Osteocyte (in vitro differentiated cells): ENCODE measurements at regions not wholly inside any gene's neighbourhood (a gene's known extent, or its start where the extent isn't known, plus 50 kb on each side); places are given as distances from the start of the nearest gene placed in this dataset.

ENCODE experiments used
- DNase-seq: peaks from one replicate; pipeline ENCODE4 v3.0.0; 2021; ENCODE audit warnings: mixed read lengths; ENCODE audit not compliant: unreplicated experiment; ENCODE audit errors: extremely low spot score
- H3K27ac Mint-ChIP-seq: one replicate; pipeline ENCODE4 v1.8.0; 2021; ENCODE audit warnings: mild to moderate bottlenecking, mixed read lengths; ENCODE audit not compliant: unreplicated experiment
- H3K27me3 Mint-ChIP-seq: one replicate; pipeline ENCODE4 v1.8.0; 2021; ENCODE audit warnings: mixed read lengths; ENCODE audit not compliant: unreplicated experiment
- H3K36me3 Mint-ChIP-seq: one replicate; pipeline ENCODE4 v1.8.0; 2021; ENCODE audit warnings: mixed read lengths; ENCODE audit not compliant: unreplicated experiment
- H3K4me1 Mint-ChIP-seq: one replicate; pipeline ENCODE4 v1.8.0; 2021; ENCODE audit warnings: mixed read lengths; ENCODE audit not compliant: unreplicated experiment
- H3K4me3 Mint-ChIP-seq: one replicate; pipeline ENCODE4 v1.8.0; 2021; ENCODE audit warnings: mild to moderate bottlenecking, moderate library complexity, mixed read lengths; ENCODE audit not compliant: unreplicated experiment
- H3K9me3 Mint-ChIP-seq: one replicate; pipeline ENCODE4 v1.8.0; 2021; ENCODE audit warnings: mixed read lengths; ENCODE audit not compliant: unreplicated experiment
- TF ChIP-seq, protein P1 (sequence below): fragments of 200-600 bp; sonication (generic); IDR thresholded peaks from 2 replicates; pipeline ENCODE4 v1.5.0; 2021; ENCODE audit warnings: antibody characterized with exemption, mild to moderate bottlenecking, moderate library complexity

- Mint-ChIP-seq H3K27ac (no peak overlapping the region), H3K4me3 (no peak overlapping the region), H3K36me3 (peaks cover 9% of the 10 kb centered on the region), H3K4me1 (peaks cover 9% of the 10 kb centered on the region), H3K9me3 (peaks cover 22% of the 10 kb centered on the region), H3K27me3 (no peaks in the 10 kb centered on the region)
- TF ChIP-seq, protein P1, sequence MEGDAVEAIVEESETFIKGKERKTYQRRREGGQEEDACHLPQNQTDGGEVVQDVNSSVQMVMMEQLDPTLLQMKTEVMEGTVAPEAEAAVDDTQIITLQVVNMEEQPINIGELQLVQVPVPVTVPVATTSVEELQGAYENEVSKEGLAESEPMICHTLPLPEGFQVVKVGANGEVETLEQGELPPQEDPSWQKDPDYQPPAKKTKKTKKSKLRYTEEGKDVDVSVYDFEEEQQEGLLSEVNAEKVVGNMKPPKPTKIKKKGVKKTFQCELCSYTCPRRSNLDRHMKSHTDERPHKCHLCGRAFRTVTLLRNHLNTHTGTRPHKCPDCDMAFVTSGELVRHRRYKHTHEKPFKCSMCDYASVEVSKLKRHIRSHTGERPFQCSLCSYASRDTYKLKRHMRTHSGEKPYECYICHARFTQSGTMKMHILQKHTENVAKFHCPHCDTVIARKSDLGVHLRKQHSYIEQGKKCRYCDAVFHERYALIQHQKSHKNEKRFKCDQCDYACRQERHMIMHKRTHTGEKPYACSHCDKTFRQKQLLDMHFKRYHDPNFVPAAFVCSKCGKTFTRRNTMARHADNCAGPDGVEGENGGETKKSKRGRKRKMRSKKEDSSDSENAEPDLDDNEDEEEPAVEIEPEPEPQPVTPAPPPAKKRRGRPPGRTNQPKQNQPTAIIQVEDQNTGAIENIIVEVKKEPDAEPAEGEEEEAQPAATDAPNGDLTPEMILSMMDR: no peak
- no peak for DNase-seq
Observed at GRCh38 chr11:130712480-130712879, 203.8 kb downstream of the SNX19 start.

DNA sequence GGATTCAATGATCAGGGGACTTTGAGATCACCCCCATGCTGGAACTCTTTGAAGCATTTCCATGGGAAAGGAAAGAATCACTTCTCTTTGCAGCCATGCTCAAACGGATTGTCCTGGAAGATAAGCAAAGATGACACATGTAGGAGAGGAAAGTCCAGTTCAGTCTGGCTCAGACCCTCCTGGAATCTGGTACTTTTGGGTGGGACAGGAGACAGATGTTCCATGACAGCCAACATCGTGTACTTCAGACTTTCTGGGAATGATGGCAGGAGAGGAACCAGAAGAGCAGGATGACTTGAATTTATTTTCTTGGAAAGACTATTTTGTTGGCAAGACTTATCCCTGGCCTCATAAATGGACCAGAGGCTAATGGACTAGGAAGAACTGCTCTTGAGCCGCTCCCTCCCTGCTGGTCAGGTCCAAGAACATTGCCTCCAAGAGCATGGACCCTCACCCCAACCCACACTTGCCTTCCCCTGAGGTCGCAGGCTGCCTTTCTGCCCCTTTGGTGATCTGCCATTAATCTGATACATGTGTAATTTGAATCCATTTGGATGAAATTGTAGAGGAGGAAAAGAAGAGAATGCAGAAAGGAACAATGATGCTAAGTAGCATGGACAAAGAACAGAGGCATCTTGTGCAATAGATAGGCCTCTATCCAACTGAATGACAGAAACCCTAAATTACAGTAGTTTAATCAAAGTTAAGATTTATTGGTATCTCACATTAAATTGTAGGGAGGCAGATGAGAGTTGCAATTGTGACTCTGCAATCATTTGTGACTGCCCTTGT is 201.0 kb downstream of the SNX19 start:
- H3K4me1 Mint-ChIP-seq: peaks cover 33% of the 10 kb centered on the region
- no peaks in the 10 kb centered on the region for H3K36me3 Mint-ChIP-seq
- H3K9me3 Mint-ChIP-seq: no peaks in the 10 kb centered on the region
- no peaks in the 10 kb centered on the region for H3K27me3 Mint-ChIP-seq
- TF ChIP-seq, protein P1: no peak
- no peak overlapping the region for H3K27ac Mint-ChIP-seq
- DNase-seq: peak; percentile 44
- H3K4me3 Mint-ChIP-seq: no peak overlapping the region

DNA sequence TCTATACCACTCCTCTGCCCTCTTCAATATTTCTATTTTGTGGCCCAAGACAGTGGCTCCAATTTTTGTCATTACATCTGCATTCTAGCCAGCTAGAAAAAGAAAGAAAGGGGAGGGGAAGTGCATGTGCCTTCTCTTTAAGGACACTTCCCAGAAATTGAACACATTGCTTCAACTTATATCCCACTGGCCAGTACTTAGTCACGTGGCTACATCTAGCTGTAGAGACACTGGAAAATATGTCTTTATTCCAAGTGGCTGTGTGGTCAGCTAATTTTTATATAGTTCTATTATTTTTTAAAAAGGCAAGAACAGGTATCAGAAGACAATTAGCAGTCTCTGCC is 200.4 kb downstream of the SNX19 start:
- Mint-ChIP-seq H3K4me3 (no peak overlapping the region), H3K4me1 (peaks cover 38% of the 10 kb centered on the region), H3K9me3 (no peaks in the 10 kb centered on the region), H3K27ac (no peak overlapping the region), H3K27me3 (no peaks in the 10 kb centered on the region), H3K36me3 (peaks cover 2% of the 10 kb centered on the region)
- no peak for DNase-seq
- TF ChIP-seq, protein P1: no peak

DNA sequence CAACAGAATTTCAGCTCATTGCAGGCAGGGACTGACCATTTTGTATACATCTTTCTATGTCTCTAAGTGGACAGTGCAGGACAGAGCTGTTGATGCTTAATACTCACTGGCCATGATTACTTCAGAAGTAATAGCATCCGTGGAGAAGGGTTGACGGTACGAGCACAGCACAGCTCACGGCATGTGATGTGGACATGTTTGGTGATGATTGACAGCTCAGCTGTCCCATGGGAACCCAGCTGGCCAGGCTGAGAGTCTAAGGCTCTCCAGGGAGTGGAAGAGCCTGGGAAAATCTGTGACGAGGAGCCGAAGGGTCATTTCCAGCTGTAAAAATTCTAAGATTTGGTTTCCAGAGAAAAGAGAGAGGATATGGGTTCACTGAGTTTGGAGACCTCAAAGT is 198.2 kb downstream of the SNX19 start:
- TF ChIP-seq, protein P1: no peak
- Mint-ChIP-seq H3K9me3 (no peaks in the 10 kb centered on the region), H3K27me3 (no peaks in the 10 kb centered on the region), H3K27ac (peak overlapping the region; percentile 89), H3K4me1 (peaks cover 43% of the 10 kb centered on the region), H3K4me3 (no peak overlapping the region), H3K36me3 (peaks cover 2% of the 10 kb centered on the region)
- DNase-seq: peak; percentile 86

DNA sequence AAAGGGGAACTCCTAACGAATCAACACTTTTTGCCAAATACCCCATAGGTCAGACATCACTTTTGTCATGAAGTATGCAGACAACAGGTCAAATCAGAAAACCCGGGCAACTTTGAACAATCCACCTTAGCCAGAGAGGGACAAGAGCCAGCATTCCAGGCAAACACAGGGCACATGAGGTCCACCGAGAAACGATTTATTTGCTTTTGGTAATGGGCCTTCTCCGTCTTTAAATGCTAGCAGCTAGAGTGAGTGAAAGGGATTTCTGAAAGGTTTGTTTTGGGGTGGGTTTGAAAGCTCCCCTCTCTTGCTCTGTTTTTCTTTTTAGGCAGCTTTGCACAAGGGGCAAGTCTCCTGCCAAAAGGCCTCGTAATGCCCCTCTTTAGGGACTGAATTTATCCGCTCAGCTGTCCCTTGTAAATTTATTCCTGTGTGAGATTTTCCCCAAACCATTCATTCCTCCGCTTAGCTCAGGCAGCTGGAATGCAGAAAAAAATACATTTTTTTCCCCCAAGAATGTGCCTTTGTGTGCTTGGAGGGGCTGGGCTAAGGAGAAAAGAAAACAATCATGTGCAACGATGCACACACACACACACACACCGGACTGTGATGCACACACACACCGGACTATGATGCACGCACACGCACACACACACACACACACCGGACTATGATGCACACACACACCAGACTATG is 196.9 kb downstream of the SNX19 start:
- DNase-seq: peak; percentile 44
- Mint-ChIP-seq H3K36me3 (peaks cover 2% of the 10 kb centered on the region), H3K27ac (peak overlapping the region; percentile 89), H3K4me3 (no peak overlapping the region), H3K27me3 (no peaks in the 10 kb centered on the region), H3K4me1 (peaks cover 46% of the 10 kb centered on the region), H3K9me3 (no peaks in the 10 kb centered on the region)
- TF ChIP-seq, protein P1: no peak
